ENCODE measurements at regions not wholly inside any gene's neighbourhood (a gene's known extent, or its start where the extent isn't known, plus 50 kb on each side); places are given as distances from the start of the nearest gene placed in this dataset.

DNA sequence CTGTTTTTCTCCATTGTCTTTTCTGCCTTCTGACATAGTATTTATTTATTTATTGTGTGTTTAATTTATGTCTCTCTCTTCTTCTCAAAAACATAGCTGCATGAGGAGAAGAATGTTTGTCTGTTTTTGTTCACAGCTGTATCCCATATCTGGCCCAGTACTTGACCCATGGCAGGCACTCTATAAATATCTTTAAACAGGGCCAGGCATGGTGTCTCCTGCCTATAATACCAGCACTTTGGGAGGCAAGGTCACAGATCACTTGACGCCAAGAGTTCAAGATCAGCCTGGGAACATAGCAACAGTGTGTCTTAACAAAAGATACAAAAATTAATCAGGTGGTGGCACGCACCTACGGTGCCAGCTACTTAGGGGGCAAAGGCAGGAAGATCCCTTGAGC is 361.3 kb upstream of the KLHL29 start:
- DNase-seq (ENCODE audit: low read depth, low spot score) (no peak), ATAC-seq (no peak)
- ChIA-PET CTCF (no interaction called here), RAD21 (ENCODE audit: low non-redundant PET in 1 of 2, low total read pairs in 2 of 2, uncharacterized antibody in 2 of 2, unreplicated experiment in 2 of 2) (no interaction called here), POLR2A (no interaction called here)
- Histone ChIP-seq H2AFZ (ENCODE audit: low read depth, low read length, poor library complexity, severe bottlenecking) (no peak overlapping the region), H3K27ac (ENCODE audit: low read depth, low read length) (no peak overlapping the region), H3K4me3 (replicated peaks in 1 of 2; ENCODE audit: low read depth in 1 of 2, low read length in 2 of 2) (no peak overlapping the region), H3K9me3 (ENCODE audit: control insufficient read depth in 1 of 2, insufficient read depth in 1 of 2, low read depth in 1 of 2, low read length in 2 of 2) (no peaks in the 10 kb centered on the region), H3K79me2 (ENCODE audit: insufficient read depth, low read length) (no peaks in the 10 kb centered on the region), H3K9me2 (ENCODE audit: insufficient read depth) (no peaks in the 10 kb centered on the region), H4K20me1 (ENCODE audit: insufficient read depth) (no peaks in the 10 kb centered on the region), H3K4me2 (ENCODE audit: low read length) (no peak overlapping the region), H3K4me1 (ENCODE audit: control insufficient read depth in 1 of 2, insufficient read depth in 2 of 2, low read length in 2 of 2) (no peaks in the 10 kb centered on the region), H3K27me3 (ENCODE audit: insufficient read depth, low read length) (peaks cover 22% of the 10 kb centered on the region), H3K9ac (ENCODE audit: low read length) (no peak overlapping the region), H3K36me3 (ENCODE audit: control insufficient read depth in 1 of 2, insufficient read depth in 2 of 2, low read length in 2 of 2) (no peaks in the 10 kb centered on the region)
- no peak for TF ChIP-seq ZNF274 (IDR thresholded peaks at IDR 0.05; ENCODE audit: low read depth, low read length)
- TF ChIP-seq, protein P1, sequence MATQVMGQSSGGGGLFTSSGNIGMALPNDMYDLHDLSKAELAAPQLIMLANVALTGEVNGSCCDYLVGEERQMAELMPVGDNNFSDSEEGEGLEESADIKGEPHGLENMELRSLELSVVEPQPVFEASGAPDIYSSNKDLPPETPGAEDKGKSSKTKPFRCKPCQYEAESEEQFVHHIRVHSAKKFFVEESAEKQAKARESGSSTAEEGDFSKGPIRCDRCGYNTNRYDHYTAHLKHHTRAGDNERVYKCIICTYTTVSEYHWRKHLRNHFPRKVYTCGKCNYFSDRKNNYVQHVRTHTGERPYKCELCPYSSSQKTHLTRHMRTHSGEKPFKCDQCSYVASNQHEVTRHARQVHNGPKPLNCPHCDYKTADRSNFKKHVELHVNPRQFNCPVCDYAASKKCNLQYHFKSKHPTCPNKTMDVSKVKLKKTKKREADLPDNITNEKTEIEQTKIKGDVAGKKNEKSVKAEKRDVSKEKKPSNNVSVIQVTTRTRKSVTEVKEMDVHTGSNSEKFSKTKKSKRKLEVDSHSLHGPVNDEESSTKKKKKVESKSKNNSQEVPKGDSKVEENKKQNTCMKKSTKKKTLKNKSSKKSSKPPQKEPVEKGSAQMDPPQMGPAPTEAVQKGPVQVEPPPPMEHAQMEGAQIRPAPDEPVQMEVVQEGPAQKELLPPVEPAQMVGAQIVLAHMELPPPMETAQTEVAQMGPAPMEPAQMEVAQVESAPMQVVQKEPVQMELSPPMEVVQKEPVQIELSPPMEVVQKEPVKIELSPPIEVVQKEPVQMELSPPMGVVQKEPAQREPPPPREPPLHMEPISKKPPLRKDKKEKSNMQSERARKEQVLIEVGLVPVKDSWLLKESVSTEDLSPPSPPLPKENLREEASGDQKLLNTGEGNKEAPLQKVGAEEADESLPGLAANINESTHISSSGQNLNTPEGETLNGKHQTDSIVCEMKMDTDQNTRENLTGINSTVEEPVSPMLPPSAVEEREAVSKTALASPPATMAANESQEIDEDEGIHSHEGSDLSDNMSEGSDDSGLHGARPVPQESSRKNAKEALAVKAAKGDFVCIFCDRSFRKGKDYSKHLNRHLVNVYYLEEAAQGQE (IDR thresholded peaks at IDR 0.05; ENCODE audit: low read depth): no peak
- no peak for TF ChIP-seq EZH2 (IDR thresholded peaks at IDR 0.05)
- TF ChIP-seq, protein P2, sequence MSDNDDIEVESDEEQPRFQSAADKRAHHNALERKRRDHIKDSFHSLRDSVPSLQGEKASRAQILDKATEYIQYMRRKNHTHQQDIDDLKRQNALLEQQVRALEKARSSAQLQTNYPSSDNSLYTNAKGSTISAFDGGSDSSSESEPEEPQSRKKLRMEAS (IDR thresholded peaks at IDR 0.05): no peak
- no TSS peak for BruUV-seq (replicated peaks)
- intact Hi-C loops (cut with micrococcal nuclease): no loop called here

DNA sequence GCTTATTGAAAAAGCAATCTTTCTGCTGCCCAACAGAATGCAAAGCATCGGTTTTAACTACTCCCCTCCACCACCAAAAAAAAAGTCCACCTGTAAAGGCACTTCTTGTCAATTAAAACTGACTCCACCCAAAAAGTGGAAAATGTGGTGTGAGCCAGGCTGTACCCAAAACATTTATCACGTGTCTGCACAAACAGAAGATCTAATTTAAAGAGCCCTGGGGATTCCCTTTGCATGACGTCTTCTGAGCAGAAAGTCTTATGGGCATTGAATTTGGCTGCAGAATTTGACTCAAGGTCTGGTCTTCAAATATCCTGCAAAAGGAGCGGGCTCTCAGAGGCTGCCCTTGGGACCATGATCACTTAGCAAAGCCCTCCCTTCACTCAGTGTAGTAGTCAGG is 358.3 kb upstream of the KLHL29 start:
- Histone ChIP-seq H3K9me2 (ENCODE audit: insufficient read depth) (no peaks in the 10 kb centered on the region), H3K36me3 (ENCODE audit: control insufficient read depth in 1 of 2, insufficient read depth in 2 of 2, low read length in 2 of 2) (no peaks in the 10 kb centered on the region), H4K20me1 (ENCODE audit: insufficient read depth) (no peaks in the 10 kb centered on the region), H2AFZ (ENCODE audit: low read depth, low read length, poor library complexity, severe bottlenecking) (no peak overlapping the region), H3K4me1 (ENCODE audit: control insufficient read depth in 1 of 2, insufficient read depth in 2 of 2, low read length in 2 of 2) (no peaks in the 10 kb centered on the region), H3K4me3 (replicated peaks in 1 of 2; ENCODE audit: low read depth in 1 of 2, low read length in 2 of 2) (no peak overlapping the region), H3K27ac (ENCODE audit: low read depth, low read length) (no peak overlapping the region), H3K4me2 (ENCODE audit: low read length) (no peak overlapping the region), H3K27me3 (ENCODE audit: insufficient read depth, low read length) (peaks cover 14% of the 10 kb centered on the region; the same call in 1 of the 2 replicates), H3K9ac (ENCODE audit: low read length) (no peak overlapping the region), H3K79me2 (ENCODE audit: insufficient read depth, low read length) (no peaks in the 10 kb centered on the region), H3K9me3 (ENCODE audit: control insufficient read depth in 1 of 2, insufficient read depth in 1 of 2, low read depth in 1 of 2, low read length in 2 of 2) (no peaks in the 10 kb centered on the region)
- ChIA-PET RAD21 (ENCODE audit: low non-redundant PET in 1 of 2, low total read pairs in 2 of 2, uncharacterized antibody in 2 of 2, unreplicated experiment in 2 of 2) (no interaction called here), POLR2A (no interaction called here), CTCF (no interaction called here)
- intact Hi-C loops (cut with micrococcal nuclease): no loop called here
- DNase-seq (ENCODE audit: low read depth, low spot score) (no peak), ATAC-seq (no peak)
- no TSS peak for BruUV-seq (replicated peaks)
- no peak for TF ChIP-seq RAD21 (IDR thresholded peaks at IDR 0.05; ENCODE audit: low read depth)
- TF ChIP-seq SRF (IDR thresholded peaks at IDR 0.05; ENCODE audit: low read depth): no peak
- no peak for TF ChIP-seq CBX3 (IDR thresholded peaks at IDR 0.05; ENCODE audit: low read depth)
- no peak for TF ChIP-seq ELF1 (IDR thresholded peaks at IDR 0.05; ENCODE audit: borderline replicate concordance, low read depth)
- TF ChIP-seq, protein P3, sequence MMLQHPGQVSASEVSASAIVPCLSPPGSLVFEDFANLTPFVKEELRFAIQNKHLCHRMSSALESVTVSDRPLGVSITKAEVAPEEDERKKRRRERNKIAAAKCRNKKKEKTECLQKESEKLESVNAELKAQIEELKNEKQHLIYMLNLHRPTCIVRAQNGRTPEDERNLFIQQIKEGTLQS (IDR thresholded peaks at IDR 0.05): no peak
- TF ChIP-seq EZH2 (IDR thresholded peaks at IDR 0.05): no peak
- no peak for TF ChIP-seq POLR2A (IDR thresholded peaks at IDR 0.05; ENCODE audit: borderline replicate concordance, extremely low read depth, insufficient read depth, insufficient read length)
- TF ChIP-seq, protein P4, sequence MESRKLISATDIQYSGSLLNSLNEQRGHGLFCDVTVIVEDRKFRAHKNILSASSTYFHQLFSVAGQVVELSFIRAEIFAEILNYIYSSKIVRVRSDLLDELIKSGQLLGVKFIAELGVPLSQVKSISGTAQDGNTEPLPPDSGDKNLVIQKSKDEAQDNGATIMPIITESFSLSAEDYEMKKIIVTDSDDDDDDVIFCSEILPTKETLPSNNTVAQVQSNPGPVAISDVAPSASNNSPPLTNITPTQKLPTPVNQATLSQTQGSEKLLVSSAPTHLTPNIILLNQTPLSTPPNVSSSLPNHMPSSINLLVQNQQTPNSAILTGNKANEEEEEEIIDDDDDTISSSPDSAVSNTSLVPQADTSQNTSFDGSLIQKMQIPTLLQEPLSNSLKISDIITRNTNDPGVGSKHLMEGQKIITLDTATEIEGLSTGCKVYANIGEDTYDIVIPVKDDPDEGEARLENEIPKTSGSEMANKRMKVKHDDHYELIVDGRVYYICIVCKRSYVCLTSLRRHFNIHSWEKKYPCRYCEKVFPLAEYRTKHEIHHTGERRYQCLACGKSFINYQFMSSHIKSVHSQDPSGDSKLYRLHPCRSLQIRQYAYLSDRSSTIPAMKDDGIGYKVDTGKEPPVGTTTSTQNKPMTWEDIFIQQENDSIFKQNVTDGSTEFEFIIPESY (IDR thresholded peaks at IDR 0.05; ENCODE audit: extremely low read depth, insufficient replicate concordance, low read length): no peak
- TF ChIP-seq JUND (IDR thresholded peaks at IDR 0.05): no peak
- TF ChIP-seq POLR2AphosphoS5 (IDR thresholded peaks at IDR 0.05; ENCODE audit: low read depth, low read length): no peak
- TF ChIP-seq ZFX (IDR thresholded peaks at IDR 0.05): no peak
